GM18519 (cell line): ENCODE measurements at regions not wholly inside any gene's neighbourhood (a gene's known extent, or its start where the extent isn't known, plus 50 kb on each side); places are given as distances from the start of the nearest gene placed in this dataset.
"Not testable (repeated sequence)": the region's sequence is repeated elsewhere in the genome, so short reads cannot be mapped to it uniquely, and the experiment has no call there.

Experiments used
- ATAC-seq: cut with Tn5 transposase; IDR thresholded peaks from one replicate; pipeline ENCODE4 v1.9.1; 2021; ENCODE audit warnings: mild to moderate bottlenecking, moderate library complexity; ENCODE audit not compliant: unreplicated experiment, low FRiP score

- ATAC-seq = no peak
Observed at GRCh38 chr2:76188334-76189008, 477.8 kb upstream of the GCFC2 start.

DNA sequence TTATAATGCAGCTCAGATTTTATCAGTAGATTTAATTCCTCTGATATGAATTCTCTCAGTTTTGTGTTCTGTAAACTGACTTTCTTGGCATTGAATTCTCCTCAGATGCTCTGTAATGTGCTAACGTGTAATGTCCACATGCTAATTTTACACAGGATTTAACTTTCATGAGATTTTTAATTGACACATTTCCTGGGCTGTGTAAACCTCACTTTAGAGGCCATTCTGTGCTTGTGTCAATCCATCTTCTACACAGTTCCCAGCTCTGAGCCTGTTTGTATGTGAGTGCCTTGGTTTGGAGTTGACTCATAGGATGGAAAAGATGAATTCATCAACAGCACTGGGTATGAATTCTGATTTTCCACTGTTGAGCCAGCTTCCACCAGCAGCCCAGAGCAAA is 476.7 kb upstream of the GCFC2 start:
- ATAC-seq = no peak

DNA sequence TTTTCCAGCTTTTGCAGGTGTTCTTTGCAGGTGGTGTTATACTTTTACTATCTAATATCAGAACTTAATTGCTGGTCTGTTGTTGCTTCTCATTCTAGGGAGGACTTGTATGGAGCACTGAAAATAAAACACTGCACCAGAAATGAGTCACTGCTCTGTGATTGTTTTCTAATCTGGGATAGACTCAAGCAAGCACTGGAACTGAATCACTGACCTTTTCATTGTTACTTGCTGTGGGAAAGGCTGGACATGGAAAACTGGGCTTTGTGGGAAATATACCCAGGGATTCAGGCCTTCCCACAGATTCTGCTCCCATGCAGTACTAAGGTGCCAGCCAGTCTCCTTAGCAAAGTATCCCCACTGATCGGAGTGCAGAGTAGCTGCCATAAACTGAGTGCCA is 470.0 kb upstream of the GCFC2 start:
- ATAC-seq = no peak

GRCh38 chr2:76178610-76179009 is 467.9 kb upstream of the GCFC2 start:
- ATAC-seq = no peak

DNA sequence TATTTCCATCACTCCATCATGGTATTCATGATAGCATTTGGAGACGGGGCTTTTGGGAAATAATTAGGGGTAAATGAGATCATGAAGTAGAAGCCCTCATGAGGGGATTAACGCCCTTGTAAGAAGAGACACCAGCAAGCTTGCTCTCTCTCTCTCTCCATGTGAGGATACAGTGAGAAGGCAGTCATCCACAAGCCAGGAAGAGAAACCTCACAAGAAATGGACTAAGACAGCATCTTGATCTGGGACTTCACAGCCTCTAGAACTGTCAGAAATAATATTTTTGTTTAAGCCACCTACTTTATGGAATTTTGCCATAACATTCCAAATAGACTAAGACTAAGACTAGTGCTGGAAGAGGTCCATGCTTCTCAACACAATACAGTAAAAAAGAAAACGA is 464.6 kb upstream of the GCFC2 start:
- ATAC-seq = no peak

GRCh38 chr2:76174505-76174904 is 463.8 kb upstream of the GCFC2 start:
- ATAC-seq = no peak

DNA sequence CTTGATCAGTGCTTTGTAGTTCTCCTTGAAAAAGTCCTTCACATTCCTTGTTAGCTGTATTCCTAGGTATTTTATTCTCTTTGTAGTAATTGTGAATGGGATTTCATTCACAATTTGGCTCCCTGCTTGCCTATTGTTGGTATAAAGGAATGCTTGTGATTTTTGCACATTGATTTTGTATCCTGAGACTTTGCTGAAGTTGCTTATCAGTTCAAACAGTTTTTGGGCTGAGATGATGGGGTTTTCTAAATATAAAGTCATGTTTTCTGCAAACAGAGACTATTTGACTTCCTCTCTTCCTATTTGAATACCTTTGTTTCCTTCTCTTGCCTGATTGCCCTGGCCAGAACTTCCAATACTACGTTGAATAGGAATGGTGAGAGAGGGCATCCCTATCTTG is 462.5 kb upstream of the GCFC2 start:
- not testable (repeated sequence) for ATAC-seq

- ATAC-seq = not testable (repeated sequence)
Observed at GRCh38 chr2:76172154-76172595, 461.5 kb upstream of the GCFC2 start.

DNA sequence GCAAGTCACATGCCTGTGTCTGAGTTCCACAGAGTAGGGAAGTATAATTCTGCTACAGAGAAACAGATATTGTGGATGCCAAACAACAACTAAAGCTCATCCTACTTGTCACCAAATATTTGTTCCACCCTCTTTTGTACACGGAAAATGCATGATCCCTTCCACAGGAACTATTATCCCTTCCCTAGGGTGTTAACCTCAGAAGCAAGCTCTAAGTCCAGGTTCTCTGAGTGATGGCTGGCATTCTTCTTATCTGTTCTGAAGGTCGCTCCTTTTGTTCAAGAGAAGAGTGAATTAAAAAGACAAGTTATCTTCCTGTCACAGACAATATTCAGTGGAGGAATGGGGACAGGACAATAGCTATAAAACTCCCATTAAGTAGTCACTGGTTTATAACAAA is 460.1 kb upstream of the GCFC2 start:
- no peak for ATAC-seq

DNA sequence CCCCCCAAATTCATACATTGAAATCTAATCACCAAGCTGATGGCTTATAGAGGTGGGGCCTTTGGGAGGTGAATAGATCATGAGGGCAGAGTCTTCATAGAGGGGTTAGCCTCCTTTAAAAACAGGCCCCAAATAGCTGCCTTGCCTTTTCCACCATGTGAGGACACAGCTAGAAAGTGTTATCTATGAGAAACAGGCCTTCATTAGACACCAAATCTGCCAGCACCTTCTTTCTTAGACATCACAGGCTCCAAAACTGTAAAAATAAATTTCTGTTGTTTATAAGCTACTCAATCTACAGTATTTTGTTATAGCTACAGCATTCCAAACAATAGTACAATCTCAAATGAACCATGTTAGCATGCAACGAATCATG is 459.3 kb upstream of the GCFC2 start:
- no peak for ATAC-seq

GRCh38 chr2:76169276-76170008 is 458.7 kb upstream of the GCFC2 start:
- no peak for ATAC-seq

GRCh38 chr2:76163860-76164259 is 453.1 kb upstream of the GCFC2 start:
- ATAC-seq = no peak

- no peak for ATAC-seq
Observed at GRCh38 chr2:76160670-76161069, 450.0 kb upstream of the GCFC2 start.

GRCh38 chr2:76159042-76159648 is 448.4 kb upstream of the GCFC2 start:
- ATAC-seq = no peak

DNA sequence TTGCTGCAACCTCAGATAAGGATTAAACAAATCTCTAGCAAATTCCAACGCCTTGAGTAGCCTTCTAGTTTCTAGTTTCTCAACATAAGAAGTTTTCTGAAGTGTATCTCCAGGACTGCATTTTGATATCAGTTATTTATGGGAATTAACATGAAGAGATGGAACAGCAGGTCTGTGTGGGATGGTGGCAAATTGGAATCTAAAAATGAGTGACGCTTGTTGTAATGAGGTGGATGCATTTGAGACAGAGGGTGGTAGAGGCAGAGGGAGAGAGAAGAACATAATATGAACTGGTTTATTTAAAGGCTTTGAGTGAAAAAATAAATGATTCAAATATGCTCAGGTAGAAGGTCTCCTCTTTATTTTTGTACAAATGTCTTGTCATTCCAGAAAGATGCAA is 446.8 kb upstream of the GCFC2 start:
- ATAC-seq = no peak

DNA sequence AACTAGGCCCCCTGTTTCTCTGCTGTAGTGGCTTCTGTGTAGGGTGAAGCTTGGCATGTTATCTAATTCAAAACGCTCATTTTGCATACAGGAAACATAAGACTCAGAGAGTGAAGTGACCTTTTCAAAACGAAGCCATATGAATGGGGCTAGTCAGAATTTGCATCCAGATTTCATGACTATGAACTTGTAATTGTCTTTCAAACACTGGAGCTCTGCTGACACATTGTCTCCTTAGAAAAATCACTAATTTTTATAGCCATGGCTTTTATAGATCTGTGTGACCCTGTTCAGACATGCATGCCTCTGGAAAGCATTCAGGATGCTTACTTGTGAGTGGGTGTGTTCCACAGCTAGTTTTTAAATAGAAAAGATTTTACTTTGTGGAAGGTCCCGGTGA is 444.3 kb upstream of the GCFC2 start:
- ATAC-seq = no peak

DNA sequence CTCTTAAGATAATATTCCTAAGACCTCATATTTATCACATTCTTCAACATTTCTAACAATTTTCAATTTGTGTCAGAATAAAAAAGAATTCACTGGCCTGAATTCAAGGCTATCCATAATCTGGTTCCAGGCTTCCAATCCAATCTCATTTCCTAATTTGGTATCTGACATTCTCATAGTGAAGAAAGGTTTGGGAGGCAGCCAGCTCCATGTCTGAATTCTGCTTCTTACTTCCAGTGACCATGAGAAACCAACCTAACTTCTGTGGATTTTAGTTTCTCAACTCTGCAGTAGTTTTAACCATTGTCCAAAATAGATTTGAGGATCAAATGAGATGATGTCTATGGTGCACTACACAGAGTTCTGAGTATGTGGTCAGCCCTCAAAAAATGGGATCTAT is 439.1 kb upstream of the GCFC2 start:
- no peak for ATAC-seq

DNA sequence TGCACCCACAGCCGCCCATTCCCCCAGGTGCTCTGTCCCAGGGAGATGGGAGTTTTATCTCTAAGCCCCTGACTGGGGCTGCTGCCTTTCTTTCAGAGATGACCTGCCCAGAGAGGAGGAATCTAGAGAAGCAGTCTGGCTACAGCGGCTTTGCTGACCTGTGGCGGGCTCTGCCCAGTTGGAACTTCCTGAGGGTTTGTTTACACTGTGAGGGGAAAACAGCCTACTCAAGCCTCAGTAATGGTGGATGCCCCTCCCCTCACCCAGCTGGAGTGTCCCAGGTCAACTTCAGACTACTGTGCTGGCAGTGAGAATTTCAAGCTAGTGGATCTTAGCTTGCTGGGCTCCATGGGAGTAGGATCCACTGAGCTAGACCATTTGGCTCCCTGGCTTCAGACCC is 428.6 kb upstream of the GCFC2 start:
- ATAC-seq = not testable (repeated sequence)

DNA sequence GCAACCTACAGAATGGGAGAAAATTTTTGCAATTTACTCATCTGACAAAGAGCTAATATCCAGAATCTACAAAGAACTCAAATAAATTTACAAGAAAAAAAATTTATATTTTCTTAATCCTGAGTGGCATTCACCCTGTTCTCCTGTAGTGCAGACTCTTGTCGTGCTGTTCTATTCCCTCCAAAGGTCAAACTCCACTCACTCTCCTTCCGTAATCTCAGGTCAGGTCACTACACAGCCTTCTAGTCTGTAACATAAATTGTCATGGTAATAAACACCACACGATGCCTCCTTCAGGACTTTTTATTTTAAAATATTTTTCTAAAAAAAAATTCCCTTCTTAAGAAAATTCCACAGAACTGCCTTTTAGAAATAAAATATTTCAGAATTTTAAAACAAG is 417.9 kb upstream of the GCFC2 start:
- ATAC-seq = no peak

GRCh38 chr2:76120176-76120575 is 409.5 kb upstream of the GCFC2 start:
- ATAC-seq = no peak

DNA sequence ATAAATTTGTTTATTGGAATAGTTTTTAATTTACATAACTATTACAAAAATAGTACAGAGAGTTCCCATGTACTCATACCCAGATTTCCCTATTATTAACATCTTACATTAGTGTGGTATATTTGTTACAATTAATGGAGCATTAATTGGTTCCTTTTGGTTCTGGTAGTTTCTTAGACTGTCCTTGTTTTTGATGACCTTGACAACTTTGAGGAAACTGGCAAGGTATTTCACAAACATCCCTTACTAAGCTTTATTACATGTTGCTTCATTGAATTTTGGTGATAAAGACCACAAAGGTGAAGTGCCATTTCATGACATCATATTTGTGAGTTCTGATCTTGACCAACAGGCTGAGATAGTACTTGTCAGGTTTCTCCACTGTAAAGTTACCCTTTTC is 379.0 kb upstream of the GCFC2 start:
- ATAC-seq = no peak

GRCh38 chr2:76083248-76083647 is 372.5 kb upstream of the GCFC2 start:
- ATAC-seq = no peak
